ENCODE measurements at regions not wholly inside any gene's neighbourhood (a gene's known extent, or its start where the extent isn't known, plus 50 kb on each side); places are given as distances from the start of the nearest gene placed in this dataset.

DNA sequence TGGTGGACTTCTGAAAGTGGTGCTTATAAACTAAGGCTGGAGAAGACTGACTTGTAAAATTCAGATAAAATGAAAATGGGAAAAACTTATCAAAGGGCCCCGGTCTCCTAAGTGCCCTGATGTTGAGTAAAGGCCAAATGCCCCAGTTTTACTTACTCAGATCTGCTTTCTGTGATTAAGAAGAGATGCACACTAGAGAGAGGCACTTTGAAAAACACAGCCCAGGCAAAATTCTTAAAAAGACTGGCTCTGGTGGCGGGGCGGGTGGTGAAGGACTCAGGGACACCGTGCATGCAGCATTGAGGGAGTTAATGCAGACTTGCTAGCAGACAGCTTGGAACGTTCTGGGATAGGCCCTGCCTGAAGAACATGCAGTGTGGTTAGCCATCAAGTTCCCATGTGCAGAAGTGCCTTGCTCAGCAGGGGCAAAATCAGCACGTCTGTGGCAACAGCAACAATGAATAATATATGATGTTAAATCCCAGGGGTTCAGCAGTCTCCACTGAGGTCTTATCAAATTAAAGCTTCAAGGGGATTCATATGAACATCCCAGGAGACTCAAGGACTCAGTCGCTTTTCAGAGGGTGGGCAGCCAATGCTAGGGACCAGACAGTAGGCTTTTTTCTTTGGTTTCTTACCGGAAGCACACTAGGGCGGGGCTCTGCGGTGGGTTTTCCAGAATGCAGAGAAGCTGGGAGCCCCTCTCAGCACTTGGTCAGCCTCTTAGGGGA is 105.0 kb downstream of the DAD1 start (continued):
- TF ChIP-seq, protein P1, sequence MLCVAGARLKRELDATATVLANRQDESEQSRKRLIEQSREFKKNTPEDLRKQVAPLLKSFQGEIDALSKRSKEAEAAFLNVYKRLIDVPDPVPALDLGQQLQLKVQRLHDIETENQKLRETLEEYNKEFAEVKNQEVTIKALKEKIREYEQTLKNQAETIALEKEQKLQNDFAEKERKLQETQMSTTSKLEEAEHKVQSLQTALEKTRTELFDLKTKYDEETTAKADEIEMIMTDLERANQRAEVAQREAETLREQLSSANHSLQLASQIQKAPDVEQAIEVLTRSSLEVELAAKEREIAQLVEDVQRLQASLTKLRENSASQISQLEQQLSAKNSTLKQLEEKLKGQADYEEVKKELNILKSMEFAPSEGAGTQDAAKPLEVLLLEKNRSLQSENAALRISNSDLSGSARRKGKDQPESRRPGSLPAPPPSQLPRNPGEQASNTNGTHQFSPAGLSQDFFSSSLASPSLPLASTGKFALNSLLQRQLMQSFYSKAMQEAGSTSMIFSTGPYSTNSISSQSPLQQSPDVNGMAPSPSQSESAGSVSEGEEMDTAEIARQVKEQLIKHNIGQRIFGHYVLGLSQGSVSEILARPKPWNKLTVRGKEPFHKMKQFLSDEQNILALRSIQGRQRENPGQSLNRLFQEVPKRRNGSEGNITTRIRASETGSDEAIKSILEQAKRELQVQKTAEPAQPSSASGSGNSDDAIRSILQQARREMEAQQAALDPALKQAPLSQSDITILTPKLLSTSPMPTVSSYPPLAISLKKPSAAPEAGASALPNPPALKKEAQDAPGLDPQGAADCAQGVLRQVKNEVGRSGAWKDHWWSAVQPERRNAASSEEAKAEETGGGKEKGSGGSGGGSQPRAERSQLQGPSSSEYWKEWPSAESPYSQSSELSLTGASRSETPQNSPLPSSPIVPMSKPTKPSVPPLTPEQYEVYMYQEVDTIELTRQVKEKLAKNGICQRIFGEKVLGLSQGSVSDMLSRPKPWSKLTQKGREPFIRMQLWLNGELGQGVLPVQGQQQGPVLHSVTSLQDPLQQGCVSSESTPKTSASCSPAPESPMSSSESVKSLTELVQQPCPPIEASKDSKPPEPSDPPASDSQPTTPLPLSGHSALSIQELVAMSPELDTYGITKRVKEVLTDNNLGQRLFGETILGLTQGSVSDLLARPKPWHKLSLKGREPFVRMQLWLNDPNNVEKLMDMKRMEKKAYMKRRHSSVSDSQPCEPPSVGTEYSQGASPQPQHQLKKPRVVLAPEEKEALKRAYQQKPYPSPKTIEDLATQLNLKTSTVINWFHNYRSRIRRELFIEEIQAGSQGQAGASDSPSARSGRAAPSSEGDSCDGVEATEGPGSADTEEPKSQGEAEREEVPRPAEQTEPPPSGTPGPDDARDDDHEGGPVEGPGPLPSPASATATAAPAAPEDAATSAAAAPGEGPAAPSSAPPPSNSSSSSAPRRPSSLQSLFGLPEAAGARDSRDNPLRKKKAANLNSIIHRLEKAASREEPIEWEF (IDR thresholded peaks at IDR 0.05; ENCODE audit: insufficient replicate concordance, low read depth, low read length): peak; percentile 79
- TF ChIP-seq MEF2B (IDR thresholded peaks at IDR 0.05; ENCODE audit: partially characterized antibody, poor library complexity, severe bottlenecking): peak; percentile 98
- TF ChIP-seq RB1 (IDR thresholded peaks at IDR 0.05; ENCODE audit: borderline replicate concordance): peak; percentile 81; the same call in 1 of the 2 replicates

GRCh38 chr14:22482782-22483553 is 106.1 kb downstream of the DAD1 start:
- peak overlapping the region; percentile 72 for H3K4me3 ChIP-seq
- no TSS peak for BruUV-seq (replicated peaks)
- SMC1A ChIA-PET (ENCODE audit: uncharacterized antibody, unreplicated experiment): interaction anchor here (1.0 to 31.5 kb wide), 15 partner anchors 9 to 92 kb away, joined by 3 to 912 read pairs (median 4); no protein-coding TSS in a partner anchor
- H3K9me3 ChIP-seq (replicated peaks; ENCODE audit: control insufficient read depth, insufficient read depth, low read length): no peaks in the 10 kb centered on the region
- no peaks in the 10 kb centered on the region for H3K36me3 ChIP-seq (ENCODE audit: control insufficient read depth in 2 of 2, insufficient read depth in 2 of 2, low read length in 1 of 2)
- CTCF ChIA-PET: interaction anchor here (0.5 to 14.5 kb wide), 11 partner anchors 10 to 200 kb away, joined by 3 to 171 read pairs (median 4); no protein-coding TSS in a partner anchor
- H3K9ac ChIP-seq (ENCODE audit: control insufficient read depth, insufficient read depth, low read length): peak overlapping the region; percentile 93
- no peak for ATAC-seq
- H3K27ac ChIP-seq (ENCODE audit: control insufficient read depth, insufficient read depth): peak overlapping the region; percentile 98
- H3K79me2 ChIP-seq (ENCODE audit: control insufficient read depth, insufficient read depth, low read length): peaks cover 78% of the 10 kb centered on the region
- peaks cover 83% of the 10 kb centered on the region for H3K4me1 ChIP-seq (ENCODE audit: control insufficient read depth, insufficient read depth, low read length)
- 62% methylated on average over 6 of the region's 6 CpGs for WGBS (ENCODE audit: insufficient coverage, insufficient replicate concordance, low lambda C conversion rate, missing lambda C conversion rate)
- H2AFZ ChIP-seq (ENCODE audit: control insufficient read depth, low read depth, low read length): no peak overlapping the region
- POLR2A ChIA-PET: interaction anchor here (0.6 to 33.2 kb wide), 11 partner anchors 10 to 100 kb away, joined by 3 to 875 read pairs (median 12); no protein-coding TSS in a partner anchor
- no peak for FAIRE-seq
- peak overlapping the region; percentile 92 for H3K4me2 ChIP-seq (ENCODE audit: control insufficient read depth, insufficient read depth)
- intact Hi-C loops (cut with micrococcal nuclease; ENCODE audit: unreplicated experiment) (loop anchor here (10.0 kb wide), 2 partner anchors 312 to 432 kb away; partner anchors contain the start of gene RBM23), in situ Hi-C loops (cut with MboI) (no loop called here)
- RAD21 ChIA-PET (ENCODE audit: unreplicated experiment): interaction anchor here (0.7 to 27.9 kb wide), 11 partner anchors 8 to 100 kb away, joined by 3 to 797 read pairs (median 10); no protein-coding TSS in a partner anchor
- H4K20me1 ChIP-seq (ENCODE audit: control insufficient read depth, insufficient read depth): no peaks in the 10 kb centered on the region
- no peaks in the 10 kb centered on the region for H3K27me3 ChIP-seq (replicated peaks in 1 of 2; ENCODE audit: control insufficient read depth in 2 of 2, insufficient read depth in 2 of 2, low read length in 1 of 2)
- no peak for DNase-seq (ENCODE audit: low read depth, low spot score)
- no peak for TF ChIP-seq RCOR1 (conservative IDR thresholded peaks at IDR 0.05; ENCODE audit: low read depth, low read length)
- TF ChIP-seq SPI1 (IDR thresholded peaks at IDR 0.05; ENCODE audit: borderline replicate concordance, insufficient read depth, low read depth, low read length): peak; percentile 51; the same call in 1 of the 2 replicates
- 0 out of 2 replicates have a peak, but pooled peaks have one; percentile 9 for TF ChIP-seq RAD21 (IDR thresholded peaks at IDR 0.05; ENCODE audit: insufficient read depth, low read depth, low read length)
- no peak for TF ChIP-seq BRCA1 (IDR thresholded peaks at IDR 0.05; ENCODE audit: low read depth, low read length)
- TF ChIP-seq NR2F1 (conservative IDR thresholded peaks at IDR 0.05): peak; percentile 18; the same call in 1 of the 2 replicates
- peak; percentile 60 for TF ChIP-seq POLR2AphosphoS2 (IDR thresholded peaks at IDR 0.05; ENCODE audit: low read depth, low read length)
- peak in 1 of 2 experiments; percentile 14; a peak in 1 of 4 replicates for TF ChIP-seq IKZF2 (IDR thresholded peaks at IDR 0.05)
- TF ChIP-seq POLR2AphosphoS5 (IDR thresholded peaks at IDR 0.05; ENCODE audit: low read length): peak; percentile 62; the same call in 1 of the 2 replicates
- TF ChIP-seq ESRRA (IDR thresholded peaks at IDR 0.05; ENCODE audit: low read length): no peak
- TF ChIP-seq IRF5 (IDR thresholded peaks at IDR 0.05; ENCODE audit: borderline replicate concordance): no peak
